ENCODE measurements at regions not wholly inside any gene's neighbourhood (a gene's known extent, or its start where the extent isn't known, plus 50 kb on each side); places are given as distances from the start of the nearest gene placed in this dataset.

- TF ChIP-seq CTCF (IDR thresholded peaks at IDR 0.05) (no peak), POLR2A (IDR thresholded peaks at IDR 0.05) (no peak), POLR2AphosphoS5 (IDR thresholded peaks at IDR 0.05) (no peak), EP300 (IDR thresholded peaks at IDR 0.05) (no peak)
Measured at GRCh38 chr19:14320253-14320652, 61.0 kb upstream of the ADGRE5 start.
